ENCODE measurements at regions not wholly inside any gene's neighbourhood (a gene's known extent, or its start where the extent isn't known, plus 50 kb on each side); places are given as distances from the start of the nearest gene placed in this dataset.

GRCh38 chr20:41960166-41960565, 342.0 kb upstream of the CHD6 start:
- ChIA-PET SMC1A (ENCODE audit: uncharacterized antibody, unreplicated experiment) (no interaction called here), RAD21 (ENCODE audit: unreplicated experiment) (interaction anchor here (0.6 kb wide), 1 partner anchor 11 kb away, joined by 3 read pairs; no protein-coding TSS in a partner anchor), POLR2A (no interaction called here), CTCF (no interaction called here)
- no peak for DNase-seq (ENCODE audit: low read depth, low spot score)
- H3K9ac ChIP-seq (ENCODE audit: control insufficient read depth, insufficient read depth, low read length) = no peak overlapping the region
- in situ Hi-C loops (cut with MboI) (no loop called here), intact Hi-C loops (cut with micrococcal nuclease; ENCODE audit: unreplicated experiment) (no loop called here)
- no peaks in the 10 kb centered on the region for H3K36me3 ChIP-seq (ENCODE audit: control insufficient read depth in 2 of 2, insufficient read depth in 2 of 2, low read length in 1 of 2)
- H3K4me3 ChIP-seq = no peak overlapping the region
- H3K27me3 ChIP-seq (replicated peaks in 1 of 2; ENCODE audit: control insufficient read depth in 2 of 2, insufficient read depth in 2 of 2, low read length in 1 of 2) = no peaks in the 10 kb centered on the region
- WGBS (ENCODE audit: insufficient coverage, insufficient replicate concordance, low lambda C conversion rate, missing lambda C conversion rate) = 10% methylated on average over 7 of the region's 7 CpGs
- no peak for ATAC-seq
- H2AFZ ChIP-seq (ENCODE audit: control insufficient read depth, low read depth, low read length) = no peak overlapping the region
- no peaks in the 10 kb centered on the region for H3K79me2 ChIP-seq (ENCODE audit: control insufficient read depth, insufficient read depth, low read length)
- H3K27ac ChIP-seq (ENCODE audit: control insufficient read depth, insufficient read depth) = no peak overlapping the region
- H3K4me1 ChIP-seq (ENCODE audit: control insufficient read depth, insufficient read depth, low read length) = no peaks in the 10 kb centered on the region
- no peak for FAIRE-seq
- H3K9me3 ChIP-seq (replicated peaks; ENCODE audit: control insufficient read depth, insufficient read depth, low read length) = no peaks in the 10 kb centered on the region
- no peaks in the 10 kb centered on the region for H4K20me1 ChIP-seq (ENCODE audit: control insufficient read depth, insufficient read depth)
- H3K4me2 ChIP-seq (ENCODE audit: control insufficient read depth, insufficient read depth) = no peak overlapping the region
- BruUV-seq (replicated peaks) = no TSS peak
- TF ChIP-seq ZNF274 (IDR thresholded peaks at IDR 0.05; ENCODE audit: insufficient read depth, insufficient read length) (no peak), SMARCA5 (IDR thresholded peaks at IDR 0.05) (no peak), CUX1 (IDR thresholded peaks at IDR 0.05; ENCODE audit: insufficient replicate concordance, low read depth, low read length) (no peak), ELK1 (IDR thresholded peaks at IDR 0.05; ENCODE audit: low read depth, low read length) (no peak), EP300 (IDR thresholded peaks at IDR 0.05; ENCODE audit: borderline replicate concordance in 1 of 2, control insufficient read depth in 1 of 2, low read depth in 2 of 2, low read length in 2 of 2) (no peak), FOXM1 (IDR thresholded peaks at IDR 0.05; ENCODE audit: low read depth, low read length) (no peak), E2F8 (IDR thresholded peaks at IDR 0.05; ENCODE audit: low read depth, partially characterized antibody) (no peak), STAT3 (IDR thresholded peaks at IDR 0.05; ENCODE audit: low read depth, low read length) (no peak), ZBTB11 (CRISPR knock-in tag; IDR thresholded peaks at IDR 0.05) (no peak), MLLT1 (IDR thresholded peaks at IDR 0.05) (no peak)
